ENCODE measurements at regions not wholly inside any gene's neighbourhood (a gene's known extent, or its start where the extent isn't known, plus 50 kb on each side); places are given as distances from the start of the nearest gene placed in this dataset.

DNA sequence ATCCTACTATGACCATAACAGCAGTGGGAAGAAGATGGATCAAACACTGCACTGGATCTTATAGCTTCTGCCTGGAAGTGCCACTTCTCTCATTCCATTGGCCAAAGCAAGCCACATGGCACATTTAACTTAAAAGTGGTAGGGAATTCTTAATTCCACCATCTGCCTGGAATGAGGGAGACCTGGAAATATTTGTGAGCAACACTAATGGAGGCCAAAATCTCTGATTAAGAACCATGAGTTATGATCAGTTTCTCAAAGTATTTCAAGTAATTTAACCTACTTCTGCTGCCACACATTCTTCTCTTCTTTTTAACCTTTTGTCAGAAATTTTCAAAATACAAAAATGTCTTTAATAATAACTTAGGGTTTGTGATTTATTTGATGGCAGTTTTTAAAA, 154.0 kb upstream of the C1orf87 start:
- intact Hi-C loops (cut with DNase I) = no loop called here
- DNase-seq (no peak), ATAC-seq (ENCODE audit: low FRiP score) (no peak)
- H3K27ac ChIP-seq (ENCODE audit: low read depth in 1 of 2, low read length in 2 of 2) = no peak overlapping the region
- H3K4me3 ChIP-seq (ENCODE audit: low read length in 2 of 2) = no peak overlapping the region
- no peaks in the 10 kb centered on the region for H3K27me3 ChIP-seq (ENCODE audit: control insufficient read depth in 1 of 2, insufficient read depth in 2 of 2, low read length in 1 of 2)
- no peaks in the 10 kb centered on the region for H3K36me3 ChIP-seq (ENCODE audit: control insufficient read depth in 1 of 2, insufficient read depth in 2 of 2, low read length in 1 of 2)
- no peaks in the 10 kb centered on the region for H3K9me3 ChIP-seq (ENCODE audit: control insufficient read depth, low read length)
- peaks cover 3% of the 10 kb centered on the region in 2 donors for H3K4me1 ChIP-seq (ENCODE audit: control insufficient read depth in 1 of 2, insufficient read depth in 2 of 2, low read length in 2 of 2)

DNA sequence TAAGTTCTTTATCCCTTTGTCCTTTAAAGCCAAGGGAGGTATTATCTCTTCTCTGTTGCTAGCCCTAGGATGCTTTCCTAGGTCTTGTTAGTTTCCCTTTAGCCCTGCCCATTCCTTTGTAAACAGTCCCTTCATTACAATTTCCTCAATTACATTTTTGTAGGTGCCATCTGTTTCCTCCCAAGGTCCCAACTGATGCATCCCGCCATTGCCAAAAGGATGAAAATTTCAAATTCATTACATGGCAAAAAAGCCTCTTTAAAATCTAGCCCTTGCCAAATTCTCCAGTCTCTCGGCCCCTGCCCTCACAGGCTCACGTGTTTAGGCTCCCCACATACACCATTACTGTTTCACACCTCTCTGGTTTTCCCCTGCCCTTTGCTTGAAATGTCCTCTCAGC, 151.9 kb upstream of the C1orf87 start:
- ATAC-seq (ENCODE audit: low FRiP score) (no peak), DNase-seq (no peak)
- no peaks in the 10 kb centered on the region for H3K9me3 ChIP-seq (ENCODE audit: control insufficient read depth, low read length)
- H3K27ac ChIP-seq (ENCODE audit: low read depth in 1 of 2, low read length in 2 of 2) = no peak overlapping the region
- no peaks in the 10 kb centered on the region for H3K36me3 ChIP-seq (ENCODE audit: control insufficient read depth in 1 of 2, insufficient read depth in 2 of 2, low read length in 1 of 2)
- intact Hi-C loops (cut with DNase I) = no loop called here
- H3K4me3 ChIP-seq (ENCODE audit: low read length in 2 of 2) = no peak overlapping the region
- H3K4me1 ChIP-seq (ENCODE audit: control insufficient read depth in 1 of 2, insufficient read depth in 2 of 2, low read length in 2 of 2) = peaks cover 3% of the 10 kb centered on the region in 2 donors
- 93% methylated on average over 3 of the region's 3 CpGs for WGBS, 2 donors
- no peaks in the 10 kb centered on the region for H3K27me3 ChIP-seq (ENCODE audit: control insufficient read depth in 1 of 2, insufficient read depth in 2 of 2, low read length in 1 of 2)

DNA sequence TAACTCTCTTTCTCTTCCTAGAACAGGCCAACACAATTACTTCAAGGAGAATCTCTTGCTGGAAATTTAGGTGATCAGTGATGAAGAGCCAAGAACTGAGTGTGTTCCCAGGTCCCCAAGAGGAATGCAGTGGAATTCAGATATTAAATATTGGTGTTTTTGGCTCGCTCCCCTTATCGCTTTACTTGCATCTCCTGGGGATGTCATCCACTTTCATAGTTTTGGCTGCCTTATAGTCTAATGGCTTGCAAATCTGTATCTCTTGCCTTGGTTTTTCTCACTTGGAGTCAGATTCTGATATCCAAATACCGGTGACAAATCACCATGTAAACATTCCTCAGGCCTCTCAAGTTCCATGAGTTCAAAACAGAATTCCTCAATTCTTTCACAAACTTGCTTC, 151.0 kb upstream of the C1orf87 start:
- WGBS, 2 donors = 69 to 71% methylated on average over 3 of the region's 3 CpGs
- ATAC-seq (ENCODE audit: low FRiP score) = no peak

DNA sequence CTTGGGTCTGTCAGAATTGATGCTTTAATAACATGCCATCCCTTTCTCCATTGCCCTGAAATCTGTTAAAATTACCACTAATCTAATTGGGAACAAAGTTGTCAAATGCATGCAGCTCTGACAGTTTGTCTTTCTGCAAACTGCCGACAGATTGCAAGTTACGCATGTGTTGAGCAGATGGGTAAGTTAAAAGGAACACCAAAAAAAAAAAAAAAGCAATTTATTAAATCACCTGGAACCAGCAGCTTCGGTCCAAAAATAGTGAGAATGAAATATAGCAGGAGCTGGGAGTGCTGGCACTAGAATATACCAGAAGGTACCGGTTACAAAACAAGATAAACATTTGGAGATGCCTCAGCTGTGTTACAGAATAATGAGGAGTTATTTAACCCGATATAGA, 149.6 kb upstream of the C1orf87 start:
- no peaks in the 10 kb centered on the region for H3K9me3 ChIP-seq (ENCODE audit: control insufficient read depth, low read length)
- intact Hi-C loops (cut with DNase I) = no loop called here
- ATAC-seq (ENCODE audit: low FRiP score) (no peak), DNase-seq (no peak)
- no peaks in the 10 kb centered on the region for H3K36me3 ChIP-seq (ENCODE audit: control insufficient read depth in 1 of 2, insufficient read depth in 2 of 2, low read length in 1 of 2)
- H3K4me3 ChIP-seq (ENCODE audit: low read length in 2 of 2) = no peak overlapping the region
- H3K27ac ChIP-seq (ENCODE audit: low read depth in 1 of 2, low read length in 2 of 2) = no peak overlapping the region
- H3K4me1 ChIP-seq (ENCODE audit: control insufficient read depth in 1 of 2, insufficient read depth in 2 of 2, low read length in 2 of 2) = peaks cover 3% of the 10 kb centered on the region in 2 donors
- no peaks in the 10 kb centered on the region for H3K27me3 ChIP-seq (ENCODE audit: control insufficient read depth in 1 of 2, insufficient read depth in 2 of 2, low read length in 1 of 2)
- 64 to 69% methylated on average over 5 of the region's 5 CpGs for WGBS, 2 donors

More for the DNA sequence above, 151.0 kb upstream of the C1orf87 start:
- Histone ChIP-seq H3K4me3 (ENCODE audit: low read length in 2 of 2) (no peak overlapping the region), H3K36me3 (ENCODE audit: control insufficient read depth in 1 of 2, insufficient read depth in 2 of 2, low read length in 1 of 2) (no peaks in the 10 kb centered on the region), H3K27me3 (ENCODE audit: control insufficient read depth in 1 of 2, insufficient read depth in 2 of 2, low read length in 1 of 2) (no peaks in the 10 kb centered on the region), H3K4me1 (ENCODE audit: control insufficient read depth in 1 of 2, insufficient read depth in 2 of 2, low read length in 2 of 2) (peaks cover 3% of the 10 kb centered on the region in 2 donors), H3K27ac (ENCODE audit: low read depth in 1 of 2, low read length in 2 of 2) (no peak overlapping the region), H3K9me3 (ENCODE audit: control insufficient read depth, low read length) (no peaks in the 10 kb centered on the region)
- intact Hi-C loops (cut with DNase I) = no loop called here
- DNase-seq = no peak

DNA sequence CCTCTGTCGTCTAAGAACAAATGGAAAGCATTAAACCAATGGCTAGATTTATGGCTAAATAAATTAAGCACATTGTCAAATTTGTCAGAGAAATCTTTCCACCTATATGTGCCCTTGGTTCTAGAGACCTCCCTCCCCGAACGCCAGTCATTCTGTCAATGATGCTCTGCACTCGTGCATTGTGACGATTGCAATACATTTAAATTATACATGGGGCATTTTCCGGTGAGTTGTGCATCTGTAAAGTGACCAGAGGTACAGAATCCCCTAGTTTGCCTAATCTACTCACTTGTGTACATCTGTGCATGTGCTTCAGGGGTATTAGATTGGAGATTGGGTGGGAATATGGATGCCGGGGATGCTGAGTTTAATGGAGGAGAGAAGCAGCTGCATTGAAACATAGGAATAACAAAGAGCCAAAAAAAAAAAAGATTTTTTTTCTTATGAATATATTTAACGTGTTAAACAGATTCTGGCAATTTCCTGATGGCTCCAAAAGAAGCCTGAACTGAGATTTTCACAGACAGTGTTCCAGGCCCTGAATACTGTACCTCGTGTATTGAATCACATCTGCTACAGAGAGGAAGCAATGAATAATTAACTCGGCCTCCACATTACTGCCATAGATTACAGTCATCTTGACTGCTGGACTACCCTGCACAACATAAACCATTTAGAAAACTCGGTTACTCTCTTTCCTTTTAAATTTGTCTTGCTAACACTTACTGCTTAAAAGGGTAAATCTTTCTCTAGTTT, 149.0 kb upstream of the C1orf87 start:
- DNase-seq = no peak
- intact Hi-C loops (cut with DNase I) = no loop called here
- 88 to 89% methylated on average over 11 of the region's 11 CpGs for WGBS, 2 donors
- Histone ChIP-seq H3K9me3 (ENCODE audit: control insufficient read depth, low read length) (no peaks in the 10 kb centered on the region), H3K27me3 (ENCODE audit: control insufficient read depth in 1 of 2, insufficient read depth in 2 of 2, low read length in 1 of 2) (no peaks in the 10 kb centered on the region), H3K4me3 (ENCODE audit: low read length in 2 of 2) (no peak overlapping the region), H3K27ac (ENCODE audit: low read depth in 1 of 2, low read length in 2 of 2) (no peak overlapping the region), H3K4me1 (ENCODE audit: control insufficient read depth in 1 of 2, insufficient read depth in 2 of 2, low read length in 2 of 2) (peaks cover 3% of the 10 kb centered on the region in 2 donors), H3K36me3 (ENCODE audit: control insufficient read depth in 1 of 2, insufficient read depth in 2 of 2, low read length in 1 of 2) (no peaks in the 10 kb centered on the region)
- no peak for ATAC-seq (ENCODE audit: low FRiP score)

DNA sequence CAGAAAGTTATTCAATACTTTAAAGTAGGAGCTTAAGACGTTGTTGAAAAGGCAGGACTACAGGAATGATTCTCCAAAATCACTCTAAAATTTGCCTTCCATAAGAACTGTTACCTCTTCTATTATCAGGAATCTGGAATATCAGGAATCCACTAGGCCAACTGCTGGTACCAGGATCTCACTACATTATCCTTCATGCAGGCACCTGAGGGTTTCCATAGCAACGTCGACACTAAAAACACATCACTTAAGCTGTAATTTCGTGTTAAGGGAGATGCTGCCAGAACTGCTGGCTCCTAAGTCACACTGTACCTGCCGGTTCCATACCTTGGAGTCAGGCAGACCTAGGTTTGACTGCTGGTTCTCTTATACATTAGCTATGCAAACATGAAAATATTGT, 139.7 kb upstream of the C1orf87 start:
- WGBS, 2 donors = 79 to 82% methylated on average over 5 of the region's 5 CpGs
- Histone ChIP-seq H3K36me3 (ENCODE audit: control insufficient read depth in 1 of 2, insufficient read depth in 2 of 2, low read length in 1 of 2) (no peaks in the 10 kb centered on the region), H3K9me3 (ENCODE audit: control insufficient read depth, low read length) (no peaks in the 10 kb centered on the region), H3K4me1 (ENCODE audit: control insufficient read depth in 1 of 2, insufficient read depth in 2 of 2, low read length in 2 of 2) (no peaks in the 10 kb centered on the region), H3K4me3 (ENCODE audit: low read length in 2 of 2) (no peak overlapping the region), H3K27me3 (ENCODE audit: control insufficient read depth in 1 of 2, insufficient read depth in 2 of 2, low read length in 1 of 2) (no peaks in the 10 kb centered on the region), H3K27ac (ENCODE audit: low read depth in 1 of 2, low read length in 2 of 2) (no peak overlapping the region)
- no peak for ATAC-seq (ENCODE audit: low FRiP score)
- intact Hi-C loops (cut with DNase I) = no loop called here
- DNase-seq = no peak

DNA sequence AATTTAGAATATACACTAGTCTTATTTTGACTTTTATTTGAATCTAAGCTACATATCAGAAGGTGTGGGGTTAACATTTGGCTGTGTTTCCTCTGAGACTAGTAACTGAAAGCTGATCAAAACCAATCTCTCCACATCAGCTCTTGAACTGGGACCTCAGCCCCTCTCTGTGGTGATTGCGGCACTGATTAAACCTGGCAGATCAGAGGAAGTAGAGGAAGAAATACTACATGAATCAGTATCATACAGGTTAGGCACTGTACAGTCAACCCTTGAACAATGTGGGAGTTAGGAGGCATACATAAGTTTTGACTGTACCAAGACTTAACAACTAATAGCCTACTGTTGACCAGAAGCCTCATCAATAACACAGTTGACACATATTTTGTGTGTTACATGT, 122.5 kb upstream of the C1orf87 start:
- intact Hi-C loops (cut with DNase I) = no loop called here

DNA sequence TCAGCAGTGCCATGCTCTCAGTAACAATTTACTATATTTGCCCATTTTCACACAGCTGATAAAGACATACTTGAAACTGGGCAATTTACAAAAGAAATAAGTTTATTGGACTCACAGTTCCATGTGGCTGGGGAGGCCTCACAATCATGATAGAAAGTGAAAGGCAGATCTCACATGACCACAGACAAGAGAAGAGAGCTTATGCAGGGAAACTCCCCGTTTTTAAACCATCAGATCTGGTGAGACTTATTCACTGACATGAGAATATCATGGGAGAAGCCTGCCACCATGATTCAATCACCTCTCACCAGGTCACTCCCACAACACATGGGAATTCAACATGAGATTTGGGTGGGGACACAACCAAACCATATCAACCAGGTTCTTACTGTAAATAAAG, 112.1 kb upstream of the C1orf87 start:
- intact Hi-C loops (cut with DNase I) = no loop called here
- Histone ChIP-seq H3K4me3 (ENCODE audit: low read length in 2 of 2) (no peak overlapping the region), H3K4me1 (ENCODE audit: control insufficient read depth in 1 of 2, insufficient read depth in 2 of 2, low read length in 2 of 2) (no peaks in the 10 kb centered on the region), H3K36me3 (ENCODE audit: control insufficient read depth in 1 of 2, insufficient read depth in 2 of 2, low read length in 1 of 2) (no peaks in the 10 kb centered on the region), H3K27me3 (ENCODE audit: control insufficient read depth in 1 of 2, insufficient read depth in 2 of 2, low read length in 1 of 2) (no peaks in the 10 kb centered on the region), H3K27ac (ENCODE audit: low read depth in 1 of 2, low read length in 2 of 2) (no peak overlapping the region), H3K9me3 (ENCODE audit: control insufficient read depth, low read length) (peaks cover 2% of the 10 kb centered on the region)
- ATAC-seq (ENCODE audit: low FRiP score) (no peak), DNase-seq (no peak)
- 58 to 64% methylated on average over 1 of the region's 1 CpG for WGBS, 2 donors

More for the DNA sequence above, 122.5 kb upstream of the C1orf87 start:
- Histone ChIP-seq H3K27me3 (ENCODE audit: control insufficient read depth in 1 of 2, insufficient read depth in 2 of 2, low read length in 1 of 2) (no peaks in the 10 kb centered on the region), H3K4me1 (ENCODE audit: control insufficient read depth in 1 of 2, insufficient read depth in 2 of 2, low read length in 2 of 2) (no peaks in the 10 kb centered on the region), H3K36me3 (ENCODE audit: control insufficient read depth in 1 of 2, insufficient read depth in 2 of 2, low read length in 1 of 2) (no peaks in the 10 kb centered on the region), H3K9me3 (ENCODE audit: control insufficient read depth, low read length) (no peaks in the 10 kb centered on the region), H3K4me3 (ENCODE audit: low read length in 2 of 2) (no peak overlapping the region), H3K27ac (ENCODE audit: low read depth in 1 of 2, low read length in 2 of 2) (no peak overlapping the region)
- DNase-seq (no peak), ATAC-seq (ENCODE audit: low FRiP score) (no peak)
- 96 to 100% methylated on average over 1 of the region's 1 CpG for whole genome bisulfite sequencing, 2 donors

DNA sequence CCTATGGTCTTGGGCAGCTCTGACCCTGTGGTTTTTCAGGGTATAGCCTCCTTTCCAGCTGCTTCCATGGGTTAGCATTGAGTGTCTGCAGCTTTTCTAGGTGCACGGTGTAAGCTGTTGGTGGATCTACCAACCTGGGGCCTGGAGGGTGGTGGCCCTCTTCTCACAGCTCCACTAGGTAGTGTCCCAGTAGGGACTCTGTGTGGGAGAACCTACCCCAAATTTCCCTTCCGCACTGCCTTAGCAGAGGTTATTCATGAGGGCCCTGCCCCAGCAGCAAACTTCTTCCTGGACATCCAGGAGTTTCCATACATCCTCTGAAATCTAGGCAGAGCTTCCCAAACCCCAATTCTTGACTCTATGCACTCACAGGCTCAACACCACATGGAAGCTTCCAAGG, 111.0 kb upstream of the C1orf87 start:
- Histone ChIP-seq H3K4me1 (ENCODE audit: control insufficient read depth in 1 of 2, insufficient read depth in 2 of 2, low read length in 2 of 2) (no peaks in the 10 kb centered on the region), H3K9me3 (ENCODE audit: control insufficient read depth, low read length) (peaks cover 2% of the 10 kb centered on the region), H3K27ac (ENCODE audit: low read depth in 1 of 2, low read length in 2 of 2) (no peak overlapping the region), H3K27me3 (ENCODE audit: control insufficient read depth in 1 of 2, insufficient read depth in 2 of 2, low read length in 1 of 2) (no peaks in the 10 kb centered on the region), H3K4me3 (ENCODE audit: low read length in 2 of 2) (no peak overlapping the region), H3K36me3 (ENCODE audit: control insufficient read depth in 1 of 2, insufficient read depth in 2 of 2, low read length in 1 of 2) (no peaks in the 10 kb centered on the region)
- ATAC-seq (ENCODE audit: low FRiP score) (no peak), DNase-seq (no peak)
- 96 to 97% methylated on average over 2 of the region's 2 CpGs for WGBS, 2 donors
- intact Hi-C loops (cut with DNase I) = no loop called here
